ENCODE measurements at regions not wholly inside any gene's neighbourhood (a gene's known extent, or its start where the extent isn't known, plus 50 kb on each side); places are given as distances from the start of the nearest gene placed in this dataset.

DNA sequence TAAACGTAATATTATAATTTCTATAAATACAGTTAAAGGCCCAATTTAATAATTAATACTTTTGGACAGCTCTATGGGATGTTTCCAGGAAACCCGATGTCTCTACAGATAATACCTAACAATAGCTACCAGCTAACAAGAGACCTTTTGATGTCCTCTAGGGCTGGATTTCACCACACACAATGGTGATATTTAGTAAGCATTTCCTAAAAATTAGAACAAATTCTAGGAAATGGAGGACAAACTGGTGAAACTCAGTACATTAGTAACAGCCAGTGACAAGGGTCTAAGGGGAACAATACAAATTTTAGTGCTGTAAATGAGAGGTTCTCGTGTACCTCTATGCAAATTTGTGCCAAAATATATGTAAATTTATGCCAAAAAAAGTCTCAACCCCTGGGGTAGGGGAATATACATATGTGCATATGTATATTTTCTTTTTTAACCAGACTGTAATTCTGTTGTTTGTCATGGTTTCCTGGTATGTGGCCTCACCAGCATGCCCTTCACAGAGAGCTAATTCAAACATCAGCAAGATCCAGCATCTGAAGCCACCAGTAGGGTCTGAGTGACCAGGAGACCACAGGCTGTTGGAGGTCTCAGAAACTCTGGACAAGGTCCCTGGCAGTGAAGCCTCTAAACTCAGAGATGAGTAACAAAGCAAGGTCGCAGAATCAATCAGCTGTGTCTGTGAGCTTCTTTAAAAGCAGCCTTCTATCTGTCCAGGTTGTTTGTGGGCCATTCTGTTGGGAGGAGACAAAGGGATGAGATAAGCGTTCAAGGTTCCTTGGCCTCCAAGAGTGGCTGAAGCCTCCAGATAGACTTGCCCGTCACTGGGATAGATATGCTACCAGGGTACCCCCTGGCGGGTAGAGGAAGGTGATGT, 235.1 kb upstream of the RREB1 start:
- TF ChIP-seq, protein P1, sequence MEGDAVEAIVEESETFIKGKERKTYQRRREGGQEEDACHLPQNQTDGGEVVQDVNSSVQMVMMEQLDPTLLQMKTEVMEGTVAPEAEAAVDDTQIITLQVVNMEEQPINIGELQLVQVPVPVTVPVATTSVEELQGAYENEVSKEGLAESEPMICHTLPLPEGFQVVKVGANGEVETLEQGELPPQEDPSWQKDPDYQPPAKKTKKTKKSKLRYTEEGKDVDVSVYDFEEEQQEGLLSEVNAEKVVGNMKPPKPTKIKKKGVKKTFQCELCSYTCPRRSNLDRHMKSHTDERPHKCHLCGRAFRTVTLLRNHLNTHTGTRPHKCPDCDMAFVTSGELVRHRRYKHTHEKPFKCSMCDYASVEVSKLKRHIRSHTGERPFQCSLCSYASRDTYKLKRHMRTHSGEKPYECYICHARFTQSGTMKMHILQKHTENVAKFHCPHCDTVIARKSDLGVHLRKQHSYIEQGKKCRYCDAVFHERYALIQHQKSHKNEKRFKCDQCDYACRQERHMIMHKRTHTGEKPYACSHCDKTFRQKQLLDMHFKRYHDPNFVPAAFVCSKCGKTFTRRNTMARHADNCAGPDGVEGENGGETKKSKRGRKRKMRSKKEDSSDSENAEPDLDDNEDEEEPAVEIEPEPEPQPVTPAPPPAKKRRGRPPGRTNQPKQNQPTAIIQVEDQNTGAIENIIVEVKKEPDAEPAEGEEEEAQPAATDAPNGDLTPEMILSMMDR (IDR thresholded peaks at IDR 0.05), result no peak
- no peak for TF ChIP-seq POLR2AphosphoS5 (IDR thresholded peaks at IDR 0.05)
